Right ventricle myocardium inferior (tissue), 1 donor: ENCODE measurements at regions not wholly inside any gene's neighbourhood (a gene's known extent, or its start where the extent isn't known, plus 50 kb on each side); places are given as distances from the start of the nearest gene placed in this dataset.

Experiments used
- ATAC-seq: fragments of 200-7000 bp; cut with Tn5 transposase; one replicate; pipeline ENCODE4 v1.9.1; 2020; ENCODE audit warnings: mild to moderate bottlenecking, moderate library complexity
- DNase-seq: peaks from one replicate; pipeline ENCODE4 v3.0.0; 2021; ENCODE audit errors: missing footprints
- intact Hi-C: fragments of 100-400 bp; cut with DNase I; formaldehyde crosslinking; loops from one replicate; pipeline ENCODE4 v1.11.0; 2022
- donor health status: DM: no; HTN: yes; CAD: no; lungs with severe emphysema.

- DNase-seq (no peak), ATAC-seq (peak; percentile 52)
- intact Hi-C loops: no loop called here
Measured at GRCh38 chr3:144341471-144341870, 369.8 kb downstream of the DIPK2A start.

- intact Hi-C loops: no loop called here
- DNase-seq: no peak
- ATAC-seq: no peak
Measured at GRCh38 chr3:144343343-144343742, 371.7 kb downstream of the DIPK2A start.

- no peak for ATAC-seq
- no peak for DNase-seq
- intact Hi-C loops: no loop called here
Measured at GRCh38 chr3:144343777-144344176, 372.2 kb downstream of the DIPK2A start.

- ATAC-seq (no peak), DNase-seq (no peak)
- intact Hi-C loops: no loop called here
Measured at GRCh38 chr3:144344925-144345548, 373.4 kb downstream of the DIPK2A start.

GRCh38 chr3:144350125-144350524, 378.5 kb downstream of the DIPK2A start:
- no peak for ATAC-seq
- intact Hi-C loops: no loop called here
- no peak for DNase-seq

GRCh38 chr3:144351011-144351410, 379.4 kb downstream of the DIPK2A start:
- intact Hi-C loops: no loop called here
- ATAC-seq (peak; percentile 42), DNase-seq (no peak)

- DNase-seq: no peak
Measured at GRCh38 chr3:144351773-144352365, 380.2 kb downstream of the DIPK2A start.

GRCh38 chr3:144358191-144358590, 386.6 kb downstream of the DIPK2A start:
- ATAC-seq: no peak
- intact Hi-C loops: no loop called here

More at GRCh38 chr3:144351773-144352365, 380.2 kb downstream of the DIPK2A start:
- intact Hi-C loops: no loop called here
- no peak for ATAC-seq

GRCh38 chr3:144361002-144361401, 389.4 kb downstream of the DIPK2A start:
- intact Hi-C loops: no loop called here
- DNase-seq (no peak), ATAC-seq (no peak)

More at GRCh38 chr3:144358191-144358590, 386.6 kb downstream of the DIPK2A start:
- no peak for DNase-seq

- ATAC-seq: no peak
- no peak for DNase-seq
- intact Hi-C loops: no loop called here
Measured at GRCh38 chr3:144362126-144362525, 390.5 kb downstream of the DIPK2A start.

GRCh38 chr3:144363856-144364255, 392.2 kb downstream of the DIPK2A start:
- DNase-seq: no peak
- no peak for ATAC-seq
- intact Hi-C loops: no loop called here

GRCh38 chr3:144364737-144365136, 393.1 kb downstream of the DIPK2A start:
- ATAC-seq: no peak
- DNase-seq: no peak
- intact Hi-C loops: no loop called here

- no peak for ATAC-seq
Measured at GRCh38 chr3:144369129-144369879, 397.7 kb downstream of the DIPK2A start.

GRCh38 chr3:144375088-144375487, 403.5 kb downstream of the DIPK2A start:
- DNase-seq: no peak
- ATAC-seq: no peak
- intact Hi-C loops: no loop called here

More at GRCh38 chr3:144369129-144369879, 397.7 kb downstream of the DIPK2A start:
- DNase-seq: no peak
- intact Hi-C loops: no loop called here

GRCh38 chr3:144380849-144381248, 409.2 kb downstream of the DIPK2A start:
- ATAC-seq (no peak), DNase-seq (no peak)
- intact Hi-C loops: no loop called here

GRCh38 chr3:144381607-144382006, 410.0 kb downstream of the DIPK2A start:
- ATAC-seq: no peak
- no peak for DNase-seq
- intact Hi-C loops: no loop called here

GRCh38 chr3:144384241-144384979, 412.8 kb downstream of the DIPK2A start:
- no peak for ATAC-seq
- DNase-seq: no peak
- intact Hi-C loops: no loop called here

- intact Hi-C loops: no loop called here
- no peak for DNase-seq
- no peak for ATAC-seq
Measured at GRCh38 chr3:144390786-144391185, 419.2 kb downstream of the DIPK2A start.

- ATAC-seq (no peak), DNase-seq (no peak)
- intact Hi-C loops: no loop called here
Measured at GRCh38 chr3:144391236-144391635, 419.6 kb downstream of the DIPK2A start.
